ENCODE measurements at regions not wholly inside any gene's neighbourhood (a gene's known extent, or its start where the extent isn't known, plus 50 kb on each side); places are given as distances from the start of the nearest gene placed in this dataset.

- H3K27me3 ChIP-seq (ENCODE audit: insufficient read depth, low read depth), result no peaks in the 10 kb centered on the region
- H3K4me2 ChIP-seq, result no peak overlapping the region
- no peaks in the 10 kb centered on the region for H3F3A ChIP-seq (ENCODE audit: insufficient read depth, low read depth)
- no peaks in the 10 kb centered on the region for H3K9me2 ChIP-seq (ENCODE audit: insufficient read depth)
- ChIA-PET CTCF (interaction anchor here (0.7 kb wide), 1 partner anchor 61 kb away, joined by 3 read pairs; no protein-coding TSS in a partner anchor), POLR2A (ENCODE audit: unreplicated experiment) (interaction anchor here (0.6 kb wide), 1 partner anchor 121 kb away, joined by 9 read pairs; no protein-coding TSS in a partner anchor)
- TF ChIP-seq CTCF (conservative IDR thresholded peaks at IDR 0.05), result no peak
- TF ChIP-seq EZH2 (IDR thresholded peaks at IDR 0.05; ENCODE audit: low read depth), result no peak
- no TSS peak for BruUV-seq (replicated peaks)
- no peak overlapping the region for H3K4me3 ChIP-seq
- no peak overlapping the region for H3K27ac ChIP-seq
- H3K4me1 ChIP-seq (replicated peaks; ENCODE audit: insufficient read depth), result no peaks in the 10 kb centered on the region
- H3K79me2 ChIP-seq (ENCODE audit: low read depth), result no peaks in the 10 kb centered on the region
- H4K20me1 ChIP-seq (ENCODE audit: insufficient read depth), result no peaks in the 10 kb centered on the region
- H2AFZ ChIP-seq, result no peak overlapping the region
- no peak for DNase-seq
- intact Hi-C loops (cut with micrococcal nuclease; ENCODE audit: unreplicated experiment), result no loop called here
- H3K9me3 ChIP-seq (ENCODE audit: insufficient read depth, low read depth), result no peaks in the 10 kb centered on the region
- no peaks in the 10 kb centered on the region for H3K36me3 ChIP-seq (ENCODE audit: low read depth)
Measured at GRCh38 chr10:20963056-20963455, 65.9 kb upstream of the NEBL start.

- Histone ChIP-seq H3K27me3 (ENCODE audit: insufficient read depth, low read depth) (no peaks in the 10 kb centered on the region), H3K27ac (no peak overlapping the region), H3K4me2 (no peak overlapping the region), H3K9me3 (ENCODE audit: insufficient read depth, low read depth) (no peaks in the 10 kb centered on the region), H2AFZ (no peak overlapping the region), H3K9me2 (ENCODE audit: insufficient read depth) (no peaks in the 10 kb centered on the region), H3K36me3 (ENCODE audit: low read depth) (no peaks in the 10 kb centered on the region), H3F3A (ENCODE audit: insufficient read depth, low read depth) (no peaks in the 10 kb centered on the region), H3K4me3 (no peak overlapping the region), H4K20me1 (ENCODE audit: insufficient read depth) (no peaks in the 10 kb centered on the region), H3K4me1 (replicated peaks; ENCODE audit: insufficient read depth) (no peaks in the 10 kb centered on the region), H3K79me2 (ENCODE audit: low read depth) (no peaks in the 10 kb centered on the region)
- intact Hi-C loops (cut with micrococcal nuclease; ENCODE audit: unreplicated experiment), result no loop called here
- ChIA-PET CTCF (no interaction called here), POLR2A (ENCODE audit: unreplicated experiment) (no interaction called here)
- BruUV-seq (replicated peaks), result no TSS peak
- no peak for DNase-seq
- no peak for TF ChIP-seq EZH2 (IDR thresholded peaks at IDR 0.05; ENCODE audit: low read depth)
- no peak for TF ChIP-seq CTCF (conservative IDR thresholded peaks at IDR 0.05)
Measured at GRCh38 chr10:20962165-20962564, 65.1 kb upstream of the NEBL start.

GRCh38 chr10:20959242-20959641, 62.1 kb upstream of the NEBL start:
- intact Hi-C loops (cut with micrococcal nuclease; ENCODE audit: unreplicated experiment), result no loop called here
- no peaks in the 10 kb centered on the region for H4K20me1 ChIP-seq (ENCODE audit: insufficient read depth)
- no peaks in the 10 kb centered on the region for H3F3A ChIP-seq (ENCODE audit: insufficient read depth, low read depth)
- ChIA-PET POLR2A (ENCODE audit: unreplicated experiment) (no interaction called here), CTCF (no interaction called here)
- no peaks in the 10 kb centered on the region for H3K4me1 ChIP-seq (replicated peaks; ENCODE audit: insufficient read depth)
- no peak for DNase-seq
- TF ChIP-seq EZH2 (IDR thresholded peaks at IDR 0.05; ENCODE audit: low read depth) (no peak), CTCF (conservative IDR thresholded peaks at IDR 0.05) (no peak)
- H3K9me3 ChIP-seq (ENCODE audit: insufficient read depth, low read depth), result no peaks in the 10 kb centered on the region
- H3K4me3 ChIP-seq, result no peak overlapping the region
- no peak overlapping the region for H3K4me2 ChIP-seq
- no peaks in the 10 kb centered on the region for H3K36me3 ChIP-seq (ENCODE audit: low read depth)
- no peaks in the 10 kb centered on the region for H3K79me2 ChIP-seq (ENCODE audit: low read depth)
- no peak overlapping the region for H3K27ac ChIP-seq
- no TSS peak for BruUV-seq (replicated peaks)
- no peak overlapping the region for H2AFZ ChIP-seq
- no peaks in the 10 kb centered on the region for H3K9me2 ChIP-seq (ENCODE audit: insufficient read depth)
- H3K27me3 ChIP-seq (ENCODE audit: insufficient read depth, low read depth), result no peaks in the 10 kb centered on the region
